Activated B cell treated with CpG ODN at 0.5 μM for 24 hours (primary cell): ENCODE measurements at regions not wholly inside any gene's neighbourhood (a gene's known extent, or its start where the extent isn't known, plus 50 kb on each side); places are given as distances from the start of the nearest gene placed in this dataset.
"Not testable (repeated sequence)": the region's sequence is repeated elsewhere in the genome, so short reads cannot be mapped to it uniquely, and the experiment has no call there.

Experiments used
- ATAC-seq: fragments of 200-7000 bp; cut with Tn5 transposase; one replicate; pipeline ENCODE4 v1.10.0; 2021; ENCODE audit warnings: low read depth, mild to moderate bottlenecking, moderate library complexity
- CTCF ChIA-PET: fragments of 350-600 bp; sonication (Branson Sonifier 250); formaldehyde crosslinking; loops from one replicate; lab custom pipeline; 2021; ENCODE audit warnings: antibody characterized with exemption; lab: Charles Lee
- POLR2A ChIA-PET: fragments of 350-600 bp; sonication (Branson Sonifier 250); formaldehyde crosslinking; loops from one replicate; lab custom pipeline; 2021; ENCODE audit warnings: antibody characterized with exemption; lab: Charles Lee
- DNase-seq: peaks from one replicate; pipeline ENCODE4 v3.0.0; 2022
- H3K27ac Mint-ChIP-seq: one replicate; pipeline ENCODE4 v1.8.0; 2020; ENCODE audit warnings: mixed read lengths
- H3K27me3 Mint-ChIP-seq: one replicate; pipeline ENCODE4 v1.8.0; 2021; ENCODE audit warnings: mixed read lengths
- H3K36me3 Mint-ChIP-seq: one replicate; pipeline ENCODE4 v1.8.0; 2021; ENCODE audit warnings: low read depth, mixed read lengths
- H3K4me1 Mint-ChIP-seq: one replicate; pipeline ENCODE4 v1.8.0; 2021; ENCODE audit warnings: mixed read lengths
- H3K4me3 Mint-ChIP-seq: one replicate; pipeline ENCODE4 v1.8.0; 2020; ENCODE audit warnings: mild to moderate bottlenecking, mixed read lengths
- H3K9me3 Mint-ChIP-seq: one replicate; pipeline ENCODE4 v1.8.0; 2020; ENCODE audit warnings: mixed read lengths
- CTCF ChIP-seq: fragments of 200-600 bp; IDR thresholded peaks from one replicate; pipeline ENCODE4 v1.8.0; 2022; ENCODE audit warnings: antibody characterized with exemption, mild to moderate bottlenecking
- intact Hi-C: fragments of 100-400 bp; cut with micrococcal nuclease; formaldehyde crosslinking; loops from one replicate; pipeline ENCODE4 v1.15.1; 2024

GRCh38 chr9:72441848-72442607 is 77.0 kb upstream of the ZFAND5 start:
- H3K27me3 Mint-ChIP-seq, result no peaks in the 10 kb centered on the region
- intact Hi-C loops, result loop anchor here (5.0 to 10.0 kb wide), 5 partner anchors 35 to 647 kb away; no protein-coding TSS in a partner anchor
- CTCF ChIA-PET, result no interaction called here
- POLR2A ChIA-PET, result no interaction called here
- ATAC-seq (no peak), DNase-seq (no peak)
- H3K4me1 Mint-ChIP-seq, result peaks cover 37% of the 10 kb centered on the region
- H3K9me3 Mint-ChIP-seq, result no peaks in the 10 kb centered on the region
- no peaks in the 10 kb centered on the region for H3K36me3 Mint-ChIP-seq
- H3K27ac Mint-ChIP-seq, result no peak overlapping the region
- H3K4me3 Mint-ChIP-seq, result no peak overlapping the region
- TF ChIP-seq CTCF, result no peak

- peaks cover under 1% of the 10 kb centered on the region for H3K27me3 Mint-ChIP-seq
- ATAC-seq, result no peak
- no peak for TF ChIP-seq CTCF
- no peaks in the 10 kb centered on the region for H3K36me3 Mint-ChIP-seq
- H3K4me1 Mint-ChIP-seq, result peaks cover 37% of the 10 kb centered on the region
- CTCF ChIA-PET, result no interaction called here
- no peaks in the 10 kb centered on the region for H3K9me3 Mint-ChIP-seq
- POLR2A ChIA-PET, result no interaction called here
- DNase-seq, result no peak
- H3K4me3 Mint-ChIP-seq, result no peak overlapping the region
- H3K27ac Mint-ChIP-seq, result no peak overlapping the region
- intact Hi-C loops, result loop anchor here (5.0 to 10.0 kb wide), 5 partner anchors 36 to 646 kb away; no protein-coding TSS in a partner anchor
Observed at GRCh38 chr9:72440992-72441847, 76.2 kb upstream of the ZFAND5 start.

GRCh38 chr9:72440378-72440777 is 75.4 kb upstream of the ZFAND5 start:
- POLR2A ChIA-PET, result interaction anchor here (0.6 kb wide), 1 partner anchor 28 kb away, joined by 5 read pairs; no protein-coding TSS in a partner anchor
- Mint-ChIP-seq H3K27ac (no peak overlapping the region), H3K4me1 (peaks cover 30% of the 10 kb centered on the region), H3K27me3 (peaks cover 2% of the 10 kb centered on the region), H3K36me3 (no peaks in the 10 kb centered on the region), H3K4me3 (no peak overlapping the region), H3K9me3 (no peaks in the 10 kb centered on the region)
- TF ChIP-seq CTCF, result no peak
- CTCF ChIA-PET, result no interaction called here
- intact Hi-C loops, result loop anchor here (5.0 to 10.0 kb wide), 5 partner anchors 37 to 646 kb away; no protein-coding TSS in a partner anchor
- no peak for DNase-seq
- ATAC-seq, result no peak

GRCh38 chr9:72433616-72434267 is 68.7 kb upstream of the ZFAND5 start:
- CTCF ChIA-PET, H3K4me3 Mint-ChIP-seq, H3K36me3 Mint-ChIP-seq, H3K27me3 Mint-ChIP-seq, H3K27ac Mint-ChIP-seq, intact Hi-C loops, ATAC-seq, DNase-seq, POLR2A ChIA-PET, H3K9me3 Mint-ChIP-seq, H3K4me1 Mint-ChIP-seq: not testable (repeated sequence)

GRCh38 chr9:72431036-72431435 is 66.0 kb upstream of the ZFAND5 start:
- H3K27ac Mint-ChIP-seq, result no peak overlapping the region
- peaks cover under 1% of the 10 kb centered on the region for H3K27me3 Mint-ChIP-seq
- H3K36me3 Mint-ChIP-seq, result no peaks in the 10 kb centered on the region
- ChIA-PET CTCF (interaction anchor here (0.7 kb wide), 1 partner anchor 32 kb away, joined by 3 read pairs; no protein-coding TSS in a partner anchor), POLR2A (no interaction called here)
- intact Hi-C loops, result no loop called here
- DNase-seq (no peak), ATAC-seq (no peak)
- no peak overlapping the region for H3K4me3 Mint-ChIP-seq
- no peaks in the 10 kb centered on the region for H3K4me1 Mint-ChIP-seq
- no peak for TF ChIP-seq CTCF
- no peaks in the 10 kb centered on the region for H3K9me3 Mint-ChIP-seq
